GM18520 (cell line): ENCODE measurements at regions not wholly inside any gene's neighbourhood (a gene's known extent, or its start where the extent isn't known, plus 50 kb on each side); places are given as distances from the start of the nearest gene placed in this dataset.

Experiments used
- ATAC-seq: cut with Tn5 transposase; IDR thresholded peaks from one replicate; pipeline ENCODE4 v1.9.1; 2021; ENCODE audit not compliant: unreplicated experiment

GRCh38 chr2:8090748-8091700, 590.8 kb upstream of the ID2 start:
- ATAC-seq: no peak

GRCh38 chr2:8094526-8094925, 587.3 kb upstream of the ID2 start:
- no peak for ATAC-seq

GRCh38 chr2:8095978-8096377, 585.9 kb upstream of the ID2 start:
- ATAC-seq: no peak

- ATAC-seq: no peak
Observed at GRCh38 chr2:8096484-8096883, 585.4 kb upstream of the ID2 start.

- ATAC-seq: no peak
Observed at GRCh38 chr2:8098476-8099266, 583.2 kb upstream of the ID2 start.

GRCh38 chr2:8099267-8099582, 582.6 kb upstream of the ID2 start:
- ATAC-seq: no peak

GRCh38 chr2:8101614-8102277, 580.1 kb upstream of the ID2 start:
- no peak for ATAC-seq

- no peak for ATAC-seq
Observed at GRCh38 chr2:8102470-8102869, 579.4 kb upstream of the ID2 start.

- ATAC-seq: no peak
Observed at GRCh38 chr2:8103085-8103708, 578.7 kb upstream of the ID2 start.

GRCh38 chr2:8107150-8107549, 574.7 kb upstream of the ID2 start:
- no peak for ATAC-seq

GRCh38 chr2:8107621-8108378, 574.1 kb upstream of the ID2 start:
- no peak for ATAC-seq

- no peak for ATAC-seq
Observed at GRCh38 chr2:8110716-8111115, 571.1 kb upstream of the ID2 start.

GRCh38 chr2:8111193-8111592, 570.7 kb upstream of the ID2 start:
- no peak for ATAC-seq

GRCh38 chr2:8115456-8115855, 566.4 kb upstream of the ID2 start:
- ATAC-seq: no peak

- ATAC-seq: no peak
Observed at GRCh38 chr2:8115966-8116365, 565.9 kb upstream of the ID2 start.

- ATAC-seq: peak; percentile 63
Observed at GRCh38 chr2:8116661-8117060, 565.2 kb upstream of the ID2 start.

GRCh38 chr2:8118940-8119781, 562.7 kb upstream of the ID2 start:
- ATAC-seq: no peak

- ATAC-seq: no peak
Observed at GRCh38 chr2:8119782-8120505, 561.9 kb upstream of the ID2 start.

- ATAC-seq: no peak
Observed at GRCh38 chr2:8120506-8120860, 561.4 kb upstream of the ID2 start.
